ENCODE measurements at regions not wholly inside any gene's neighbourhood (a gene's known extent, or its start where the extent isn't known, plus 50 kb on each side); places are given as distances from the start of the nearest gene placed in this dataset.

DNA sequence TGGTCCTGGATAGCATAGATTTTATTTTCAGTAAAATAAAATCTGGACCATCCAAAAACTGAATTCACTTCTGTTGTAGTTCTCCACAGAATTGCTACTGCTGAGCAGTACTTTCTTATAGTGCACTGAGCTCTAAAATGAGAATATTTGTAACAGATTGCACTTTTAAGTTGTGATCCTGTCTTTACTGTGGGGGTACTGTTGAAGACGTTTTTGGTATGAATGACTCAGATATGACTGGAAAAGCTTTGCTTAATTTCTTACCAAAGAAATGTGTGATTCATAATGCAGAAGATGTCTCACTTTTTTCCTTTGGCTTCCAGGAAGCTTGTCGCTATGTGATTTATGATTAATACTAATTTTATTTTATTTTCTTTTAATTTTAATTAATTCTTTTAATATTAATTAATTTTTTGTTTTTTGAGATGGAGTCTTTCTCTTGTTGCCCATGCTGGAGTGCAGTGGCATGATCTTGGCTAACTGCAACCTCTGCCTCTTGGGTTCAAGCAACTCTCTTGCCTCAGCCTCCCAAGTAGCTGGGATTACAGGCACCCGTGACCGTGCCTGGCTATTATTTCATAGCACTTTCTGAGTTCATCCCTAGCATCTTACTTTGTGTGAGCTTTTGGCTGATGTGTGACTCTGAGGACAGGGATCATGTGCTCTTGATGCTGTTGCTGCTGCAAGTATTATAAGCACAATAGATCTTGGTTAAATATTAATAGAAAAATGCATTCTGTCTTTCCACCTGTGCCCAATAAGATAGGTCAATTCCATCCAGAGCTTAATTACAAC, 557.6 kb upstream of the AMELY start:
- TF ChIP-seq, protein P1, sequence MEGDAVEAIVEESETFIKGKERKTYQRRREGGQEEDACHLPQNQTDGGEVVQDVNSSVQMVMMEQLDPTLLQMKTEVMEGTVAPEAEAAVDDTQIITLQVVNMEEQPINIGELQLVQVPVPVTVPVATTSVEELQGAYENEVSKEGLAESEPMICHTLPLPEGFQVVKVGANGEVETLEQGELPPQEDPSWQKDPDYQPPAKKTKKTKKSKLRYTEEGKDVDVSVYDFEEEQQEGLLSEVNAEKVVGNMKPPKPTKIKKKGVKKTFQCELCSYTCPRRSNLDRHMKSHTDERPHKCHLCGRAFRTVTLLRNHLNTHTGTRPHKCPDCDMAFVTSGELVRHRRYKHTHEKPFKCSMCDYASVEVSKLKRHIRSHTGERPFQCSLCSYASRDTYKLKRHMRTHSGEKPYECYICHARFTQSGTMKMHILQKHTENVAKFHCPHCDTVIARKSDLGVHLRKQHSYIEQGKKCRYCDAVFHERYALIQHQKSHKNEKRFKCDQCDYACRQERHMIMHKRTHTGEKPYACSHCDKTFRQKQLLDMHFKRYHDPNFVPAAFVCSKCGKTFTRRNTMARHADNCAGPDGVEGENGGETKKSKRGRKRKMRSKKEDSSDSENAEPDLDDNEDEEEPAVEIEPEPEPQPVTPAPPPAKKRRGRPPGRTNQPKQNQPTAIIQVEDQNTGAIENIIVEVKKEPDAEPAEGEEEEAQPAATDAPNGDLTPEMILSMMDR (IDR thresholded peaks at IDR 0.05; ENCODE audit: low read length): no peak
- no peak for TF ChIP-seq EZH2 (IDR thresholded peaks at IDR 0.05; ENCODE audit: borderline replicate concordance, low read length)
